H1 (cell line): ENCODE measurements at regions not wholly inside any gene's neighbourhood (a gene's known extent, or its start where the extent isn't known, plus 50 kb on each side); places are given as distances from the start of the nearest gene placed in this dataset.

Experiments used
- CTCF ChIA-PET: fragments of 300-600 bp; sonication (Branson Sonifier 250); formaldehyde crosslinking; loops from one replicate; lab custom pipeline; 2021; ENCODE audit not compliant: partially characterized antibody; lab: Charles Lee
- POLR2A ChIA-PET: fragments of 300-600 bp; sonication (Branson Sonifier 250); formaldehyde crosslinking; loops from one replicate; lab custom pipeline; 2021; ENCODE audit warnings: inconsistent platforms; ENCODE audit not compliant: partially characterized antibody; lab: Charles Lee
- DNase-seq, 2 experiments: peaks; one replicate each; pipeline versions ENCODE4 v3.0.0 to v3.0.0-alpha.2; 2010 to 2022; ENCODE audit warnings: low spot score in 2 of 2, low read depth in 1 of 2, mixed read lengths in 1 of 2
- FAIRE-seq: peaks from 2 replicates; lab custom pipeline; 2011; peaks lifted over from hg19 to GRCh38; lab: Jason Lieb, UNC
- H2AFZ ChIP-seq: 2 replicates; pipeline ENCODE4 v1.8.1; 2012; ENCODE audit warnings: low read length, inconsistent platforms
- H2AK5ac ChIP-seq: 2 replicates; pipeline ENCODE4 v1.6.1; 2013; ENCODE audit warnings: low read depth, low read length
- H2BK120ac ChIP-seq: replicated peaks from 2 replicates; pipeline ENCODE3; 2013; ENCODE audit warnings: low read depth, low read length, inconsistent platforms
- H2BK12ac ChIP-seq: 2 replicates; pipeline ENCODE4 v1.6.1; 2013; ENCODE audit warnings: low read depth, low read length
- H2BK15ac ChIP-seq: 2 replicates; pipeline ENCODE4 v1.6.1; 2013; ENCODE audit warnings: low read length
- H2BK20ac ChIP-seq: 2 replicates; pipeline ENCODE4 v1.6.1; 2013; ENCODE audit warnings: low read length
- H2BK5ac ChIP-seq: 2 replicates; pipeline ENCODE4 v1.6.1; 2013; ENCODE audit warnings: low read depth, low read length
- H3K14ac ChIP-seq: 2 replicates; pipeline ENCODE4 v1.6.1; 2013; ENCODE audit warnings: inconsistent platforms; ENCODE audit not compliant: insufficient read length
- H3K18ac ChIP-seq: 2 replicates; pipeline ENCODE4 v1.6.1; 2013; ENCODE audit warnings: low read length; ENCODE audit errors: extremely low read depth
- H3K23ac ChIP-seq: 2 replicates; pipeline ENCODE4 v1.6.1; 2013; ENCODE audit warnings: inconsistent platforms; ENCODE audit not compliant: insufficient read length
- H3K23me2 ChIP-seq: 2 replicates; pipeline ENCODE4 v1.6.1; 2013; ENCODE audit warnings: low read depth, low read length
- H3K27ac ChIP-seq: 2 replicates; pipeline ENCODE4 v1.6.1; 2011; ENCODE audit warnings: low read depth, low read length, inconsistent platforms
- H3K27me3 ChIP-seq, 4 experiments: replicated peaks in 1 of 4; 1 replicate in 1 of 4; 2 replicates in 3 of 4; pipeline versions ENCODE4 v1.6.1 to v1.8.1; 2011 to 2013; ENCODE audit warnings: low read length in 3 of 4, mild to moderate bottlenecking in 3 of 4, inconsistent platforms in 2 of 4, mixed read lengths in 2 of 4, moderate library complexity in 1 of 4; ENCODE audit not compliant: control insufficient read depth in 3 of 4, insufficient read depth in 3 of 4; ENCODE audit errors: extremely low read depth in 1 of 4
- H3K36me3 ChIP-seq, 4 experiments: 2 replicates each; pipeline versions ENCODE4 v1.6.1 to v1.8.1; 2011 to 2013; ENCODE audit warnings: mild to moderate bottlenecking in 4 of 4, low read length in 3 of 4, moderate library complexity in 2 of 4, control low read depth in 1 of 4, inconsistent platforms in 1 of 4; ENCODE audit not compliant: insufficient read depth in 4 of 4, control insufficient read depth in 2 of 4
- H3K4ac ChIP-seq: replicated peaks from 2 replicates; pipeline ENCODE3; 2013; ENCODE audit warnings: low read length, low read depth, mixed read lengths, inconsistent platforms; ENCODE audit not compliant: insufficient read length
- H3K4me1 ChIP-seq, 4 experiments: replicated peaks in 1 of 4; 1 replicate in 1 of 4; 2 replicates in 3 of 4; pipeline versions ENCODE4 v1.6.1 to v1.8.1; 2011 to 2013; ENCODE audit warnings: low read length in 3 of 4, inconsistent platforms in 2 of 4, mixed read lengths in 1 of 4; ENCODE audit not compliant: insufficient read depth in 4 of 4, control insufficient read depth in 3 of 4
- H3K4me2 ChIP-seq, 2 experiments: 2 replicates each; pipeline versions ENCODE4 v1.6.1 to v1.8.1; 2011 to 2013; ENCODE audit warnings: low read depth in 2 of 2, low read length in 2 of 2, control low read depth in 1 of 2, inconsistent platforms in 1 of 2, mild to moderate bottlenecking in 1 of 2; ENCODE audit not compliant: insufficient read depth in 1 of 2
- H3K4me3 ChIP-seq, 4 experiments: fragments of 200-600, 300-600 bp in 1 of 4; sonication (generic), shearing (Covaris generic), sonication (Bioruptor Twin) in 1 of 4; 2 replicates each; pipeline versions ENCODE4 v1.5.1 to v1.8.1; 2011 to 2016; ENCODE audit warnings: low read length in 4 of 4, low read depth in 3 of 4, control low read depth in 2 of 4, inconsistent platforms in 2 of 4, mild to moderate bottlenecking in 2 of 4, mixed read lengths in 1 of 4, moderate library complexity in 1 of 4; ENCODE audit not compliant: insufficient read depth in 2 of 4; ENCODE audit errors: extremely low read depth in 1 of 4
- H3K56ac ChIP-seq: replicated peaks from 2 replicates; pipeline ENCODE3; 2013; ENCODE audit warnings: low read depth, mild to moderate bottlenecking, mixed read lengths, low read length, inconsistent platforms; ENCODE audit not compliant: insufficient read length
- H3K79me1 ChIP-seq: 2 replicates; pipeline ENCODE4 v1.6.1; 2013; ENCODE audit warnings: low read depth, low read length, control low read depth
- H3K79me2 ChIP-seq, 2 experiments: 2 replicates each; pipeline versions ENCODE4 v1.6.1 to v1.8.1; 2012 to 2013; ENCODE audit warnings: low read length in 2 of 2, mild to moderate bottlenecking in 2 of 2, inconsistent platforms in 1 of 2; ENCODE audit not compliant: insufficient read depth in 2 of 2, control insufficient read depth in 1 of 2
- H3K9ac ChIP-seq, 4 experiments: replicated peaks in 1 of 4; 1 replicate in 1 of 4; 2 replicates in 3 of 4; pipeline versions ENCODE4 v1.6.1 to v1.8.1; 2011 to 2013; ENCODE audit warnings: low read depth in 3 of 4, low read length in 3 of 4, control low read depth in 2 of 4, mild to moderate bottlenecking in 2 of 4, moderate library complexity in 2 of 4, inconsistent platforms in 1 of 4; ENCODE audit errors: extremely low read depth in 1 of 4
- H3K9me3 ChIP-seq, 2 experiments: 2 replicates each; pipeline versions ENCODE4 v1.6.1 to v1.8.1; 2012 to 2013; ENCODE audit warnings: mild to moderate bottlenecking in 2 of 2, moderate library complexity in 2 of 2, control low read depth in 1 of 2, inconsistent platforms in 1 of 2, low read depth in 1 of 2, low read length in 1 of 2, mixed read lengths in 1 of 2; ENCODE audit not compliant: insufficient read depth in 2 of 2
- H4K20me1 ChIP-seq, 2 experiments: replicated peaks in 1 of 2; 2 replicates each; pipeline versions ENCODE3 to v1.8.1; 2011 to 2013; ENCODE audit warnings: inconsistent platforms in 2 of 2, low read length in 2 of 2, mild to moderate bottlenecking in 1 of 2; ENCODE audit not compliant: insufficient read depth in 2 of 2, control insufficient read depth in 1 of 2
- H4K5ac ChIP-seq: 2 replicates; pipeline ENCODE4 v1.6.1; 2013; ENCODE audit warnings: low read length, low read depth, mixed read lengths, inconsistent platforms; ENCODE audit not compliant: insufficient read length
- H4K8ac ChIP-seq: 2 replicates; pipeline ENCODE4 v1.8.0; 2013; ENCODE audit warnings: mild to moderate bottlenecking, moderate library complexity, low read length, inconsistent platforms; ENCODE audit not compliant: insufficient read depth; ENCODE audit errors: extremely low read depth
- H4K91ac ChIP-seq: replicated peaks from 2 replicates; pipeline ENCODE3; 2013; ENCODE audit warnings: low read length, mixed read lengths, inconsistent platforms; ENCODE audit not compliant: insufficient read length
- BRCA1 ChIP-seq: IDR thresholded peaks from 2 replicates; pipeline ENCODE4 v1.6.1; 2012; ENCODE audit warnings: low read depth, low read length, improper control_type of control experiment
- CTCF ChIP-seq, 3 experiments: IDR thresholded peaks; 1 replicate in 2 of 3; 2 replicates in 1 of 3; pipeline versions ENCODE4 v1.5.1 to v1.6.1; 2011; ENCODE audit warnings: low read length in 3 of 3, mild to moderate bottlenecking in 3 of 3, inconsistent platforms in 2 of 3, low read depth in 1 of 3, moderate library complexity in 1 of 3; ENCODE audit not compliant: insufficient read depth in 1 of 3; ENCODE audit errors: control extremely low read depth in 1 of 3
- HDAC2 ChIP-seq, 2 experiments: fragments of 300-600 bp in 1 of 2; sonication (generic) in 1 of 2; IDR thresholded peaks; 2 replicates each; pipeline ENCODE4 v1.6.1; 2011 to 2012; ENCODE audit warnings: low read depth in 2 of 2, low read length in 2 of 2, mild to moderate bottlenecking in 2 of 2, moderate library complexity in 2 of 2, borderline replicate concordance in 1 of 2, inconsistent platforms in 1 of 2
- NRF1 ChIP-seq: IDR thresholded peaks from 2 replicates; pipeline ENCODE4 v1.6.1; 2011; ENCODE audit warnings: mild to moderate bottlenecking, low read depth, low read length, improper control_type of control experiment
- RBBP5 ChIP-seq: IDR thresholded peaks from 2 replicates; pipeline ENCODE4 v1.7.1; 2012; ENCODE audit warnings: low read depth, mild to moderate bottlenecking, inconsistent platforms, low read length, moderate library complexity, borderline replicate concordance
- SIRT6 ChIP-seq: IDR thresholded peaks from one replicate; pipeline ENCODE4 v1.7.1; 2012; ENCODE audit warnings: low read length, inconsistent platforms
- SP2 ChIP-seq: IDR thresholded peaks from 2 replicates; pipeline ENCODE4 v1.6.1; 2012; ENCODE audit warnings: mild to moderate bottlenecking, low read length, inconsistent platforms
- WGBS, 2 experiments: shearing (Covaris generic) in 1 of 2; methylation state at CpG; one replicate each; pipeline versions ENCODE4 v1.1.6 to v1.1.7; 2013 to 2015; ENCODE audit warnings: low lambda C conversion rate in 2 of 2, mixed read lengths in 2 of 2, inconsistent platforms in 1 of 2, low coverage in 1 of 2, missing lambda C conversion rate in 1 of 2; ENCODE audit not compliant: insufficient replicate concordance in 2 of 2, insufficient coverage in 1 of 2, insufficient read length in 1 of 2; ENCODE audit errors: extremely low coverage in 1 of 2, missing lambda C conversion rate in 1 of 2; 5-methylcytosine and 5-hydroxymethylcytosine counted together

- Histone ChIP-seq H4K91ac (no peak overlapping the region), H4K20me1 (no peaks in the 10 kb centered on the region), H3K36me3 (no peaks in the 10 kb centered on the region), H3K56ac (no peak overlapping the region), H2BK12ac (no peak overlapping the region), H3K4me1 (no peaks in the 10 kb centered on the region; a peak in 1 of 7 replicates), H3K79me1 (no peaks in the 10 kb centered on the region), H2BK120ac (no peak overlapping the region), H2AFZ (peak overlapping the region; percentile 50; the same call in 1 of the 2 replicates), H3K9ac (peak overlapping the region in 1 of 4 experiments; percentile 28; a peak in 1 of 7 replicates), H3K27me3 (no peaks in the 10 kb centered on the region), H3K4me2 (no peak overlapping the region), H4K8ac (no peak overlapping the region; the same call in 1 of the 2 replicates), H3K4me3 (no peak overlapping the region), H3K4ac (no peak overlapping the region), H4K5ac (no peak overlapping the region), H3K23me2 (no peaks in the 10 kb centered on the region), H2BK5ac (no peak overlapping the region), H3K23ac (no peak overlapping the region), H3K14ac (no peak overlapping the region), H2BK15ac (no peak overlapping the region), H3K27ac (no peak overlapping the region), H3K9me3 (no peaks in the 10 kb centered on the region), H2AK5ac (no peak overlapping the region)
- POLR2A ChIA-PET = no interaction called here
- FAIRE-seq = no peak
- no peak for DNase-seq
- 88% methylated on average over 11 of the region's 11 CpGs; no CpG with 5 or more reads in 1 of the 2 experiments for WGBS, 2 experiments
- no peak for TF ChIP-seq SIRT6
- no peak for TF ChIP-seq BRCA1
- no peak for TF ChIP-seq CTCF (IDR thresholded peaks at IDR 0.05; ENCODE audit: control extremely low read depth in 1 of 3, insufficient read depth in 1 of 3, low read depth in 1 of 3, low read length in 3 of 3)
- no peak for TF ChIP-seq NRF1
- TF ChIP-seq RBBP5 = no peak
- TF ChIP-seq HDAC2 (IDR thresholded peaks at IDR 0.05; ENCODE audit: borderline replicate concordance in 1 of 2, low read depth in 2 of 2, low read length in 2 of 2) = no peak
- TF ChIP-seq SP2 = no peak
- TF ChIP-seq, all 59 proteins: peak for 0
- Histone ChIP-seq H3K18ac (no peak overlapping the region), H2BK20ac (no peak overlapping the region), H3K79me2 (no peaks in the 10 kb centered on the region)
- CTCF ChIA-PET = interaction anchor here (1.0 kb wide), 1 partner anchor 66 kb away, joined by 3 read pairs; no protein-coding TSS in a partner anchor
Observed at GRCh38 chr7:130845581-130846085, 111.6 kb upstream of the KLF14 start.
